GM18507 (cell line): ENCODE measurements at regions not wholly inside any gene's neighbourhood (a gene's known extent, or its start where the extent isn't known, plus 50 kb on each side); places are given as distances from the start of the nearest gene placed in this dataset.

Experiments used
- DNase-seq: peaks from one replicate; pipeline ENCODE4 v3.0.0; 2011; ENCODE audit warnings: low read depth; ENCODE audit not compliant: insufficient read length; ENCODE audit errors: extremely low spot score
- FAIRE-seq: peaks from 2 replicates; lab custom pipeline; 2011; peaks lifted over from hg19 to GRCh38; lab: Jason Lieb, UNC

- no peak for DNase-seq
- no peak for FAIRE-seq
Measured at GRCh38 chr6:140921366-140922226, 1211.1 kb upstream of the GJE1 start.

GRCh38 chr6:140917911-140918310, 1214.8 kb upstream of the GJE1 start:
- DNase-seq (no peak), FAIRE-seq (no peak)

- FAIRE-seq (no peak), DNase-seq (no peak)
Measured at GRCh38 chr6:140915551-140915950, 1217.2 kb upstream of the GJE1 start.

GRCh38 chr6:140915103-140915502, 1217.6 kb upstream of the GJE1 start:
- DNase-seq, result no peak
- no peak for FAIRE-seq

- DNase-seq (no peak), FAIRE-seq (no peak)
Measured at GRCh38 chr6:140912686-140913085, 1220.0 kb upstream of the GJE1 start.

- FAIRE-seq, result no peak
Measured at GRCh38 chr6:140909625-140910024, 1223.1 kb upstream of the GJE1 start.

GRCh38 chr6:140909156-140909555, 1223.6 kb upstream of the GJE1 start:
- no peak for FAIRE-seq
- no peak for DNase-seq

More at GRCh38 chr6:140909625-140910024, 1223.1 kb upstream of the GJE1 start:
- no peak for DNase-seq

GRCh38 chr6:140908505-140908904, 1224.2 kb upstream of the GJE1 start:
- no peak for DNase-seq
- no peak for FAIRE-seq

GRCh38 chr6:140907235-140907634, 1225.5 kb upstream of the GJE1 start:
- FAIRE-seq (no peak), DNase-seq (no peak)

- no peak for FAIRE-seq
- DNase-seq, result no peak
Measured at GRCh38 chr6:140905724-140906123, 1227.0 kb upstream of the GJE1 start.

- DNase-seq (no peak), FAIRE-seq (no peak)
Measured at GRCh38 chr6:140905050-140905449, 1227.7 kb upstream of the GJE1 start.

- DNase-seq, result no peak
- no peak for FAIRE-seq
Measured at GRCh38 chr6:140897804-140898573, 1234.7 kb upstream of the GJE1 start.

- DNase-seq (no peak), FAIRE-seq (no peak)
Measured at GRCh38 chr6:140897349-140897748, 1235.4 kb upstream of the GJE1 start.

GRCh38 chr6:140893432-140893831, 1239.3 kb upstream of the GJE1 start:
- FAIRE-seq (no peak), DNase-seq (no peak)

GRCh38 chr6:140879946-140880345, 1252.8 kb upstream of the GJE1 start:
- FAIRE-seq (no peak), DNase-seq (no peak)

GRCh38 chr6:140874066-140874465, 1258.7 kb upstream of the GJE1 start:
- no peak for DNase-seq
- no peak for FAIRE-seq

GRCh38 chr6:140872885-140873284, 1259.8 kb upstream of the GJE1 start:
- FAIRE-seq, result no peak

GRCh38 chr6:140871911-140872310, 1260.8 kb upstream of the GJE1 start:
- FAIRE-seq (no peak), DNase-seq (no peak)

More at GRCh38 chr6:140872885-140873284, 1259.8 kb upstream of the GJE1 start:
- no peak for DNase-seq

- DNase-seq, result no peak
- FAIRE-seq, result no peak
Measured at GRCh38 chr6:140867336-140867735, 1265.4 kb upstream of the GJE1 start.

GRCh38 chr6:140858381-140858971, 1274.2 kb upstream of the GJE1 start:
- DNase-seq (no peak), FAIRE-seq (no peak)
